ENCODE measurements at regions not wholly inside any gene's neighbourhood (a gene's known extent, or its start where the extent isn't known, plus 50 kb on each side); places are given as distances from the start of the nearest gene placed in this dataset.

GRCh38 chr9:115313545-115313944 is 195.6 kb upstream of the TNC start:
- ChIA-PET CTCF (no interaction called here), POLR2A (ENCODE audit: low non-redundant PET) (no interaction called here)
- no peak for TF ChIP-seq CTCF (conservative IDR thresholded peaks at IDR 0.05; ENCODE audit: low read depth)
- no peak overlapping the region for H3K27ac ChIP-seq
- no peak for DNase-seq (ENCODE audit: low spot score)

- POLR2A ChIA-PET (ENCODE audit: low non-redundant PET), result no interaction called here
- no peak for TF ChIP-seq CTCF (conservative IDR thresholded peaks at IDR 0.05; ENCODE audit: low read depth)
Observed at GRCh38 chr9:115326461-115326860, 208.5 kb upstream of the TNC start.

GRCh38 chr9:115327436-115328122 is 209.6 kb upstream of the TNC start:
- no peak for DNase-seq (ENCODE audit: low spot score)
- ChIA-PET CTCF (interaction anchor here (0.7 to 1.0 kb wide), 3 partner anchors 13 to 213 kb away, joined by 3 to 8 read pairs (median 3); no protein-coding TSS in a partner anchor), POLR2A (ENCODE audit: low non-redundant PET) (no interaction called here)
- no peak for TF ChIP-seq CTCF (conservative IDR thresholded peaks at IDR 0.05; ENCODE audit: low read depth)
- H3K27ac ChIP-seq, result no peak overlapping the region

More at GRCh38 chr9:115326461-115326860, 208.5 kb upstream of the TNC start:
- DNase-seq (ENCODE audit: low spot score), result no peak
- CTCF ChIA-PET, result no interaction called here
- no peak overlapping the region for H3K27ac ChIP-seq

GRCh38 chr9:115328228-115328627 is 210.3 kb upstream of the TNC start:
- CTCF ChIA-PET, result interaction anchor here (1.0 kb wide), 2 partner anchors 13 to 14 kb away, joined by 3 read pairs; no protein-coding TSS in a partner anchor
- no peak for DNase-seq (ENCODE audit: low spot score)
- TF ChIP-seq CTCF (conservative IDR thresholded peaks at IDR 0.05; ENCODE audit: low read depth), result no peak
- no peak overlapping the region for H3K27ac ChIP-seq
- POLR2A ChIA-PET (ENCODE audit: low non-redundant PET), result no interaction called here

GRCh38 chr9:115328677-115329076 is 210.7 kb upstream of the TNC start:
- POLR2A ChIA-PET (ENCODE audit: low non-redundant PET), result no interaction called here
- no peak for TF ChIP-seq CTCF (conservative IDR thresholded peaks at IDR 0.05; ENCODE audit: low read depth)
- H3K27ac ChIP-seq, result no peak overlapping the region
- DNase-seq (ENCODE audit: low spot score), result no peak
- CTCF ChIA-PET, result interaction anchor here (1.0 kb wide), 2 partner anchors 13 to 14 kb away, joined by 3 read pairs; no protein-coding TSS in a partner anchor

GRCh38 chr9:115333277-115334070 is 215.5 kb upstream of the TNC start:
- H3K27ac ChIP-seq, result no peak overlapping the region
- TF ChIP-seq CTCF (conservative IDR thresholded peaks at IDR 0.05; ENCODE audit: low read depth), result no peak
- POLR2A ChIA-PET (ENCODE audit: low non-redundant PET), result no interaction called here
- peak; percentile 14 for DNase-seq (ENCODE audit: low spot score)
- CTCF ChIA-PET, result interaction anchor here (0.6 to 0.7 kb wide), 2 partner anchors 21 to 33 kb away, joined by 4 to 5 read pairs; no protein-coding TSS in a partner anchor

Measured in RWPE1 (cell line).